Left hindlimb (tissue), 1 donor: ENCODE measurements at regions not wholly inside any gene's neighbourhood (a gene's known extent, or its start where the extent isn't known, plus 50 kb on each side); places are given as distances from the start of the nearest gene placed in this dataset.
"Not testable (repeated sequence)": the region's sequence is repeated elsewhere in the genome, so short reads cannot be mapped to it uniquely, and the experiment has no call there.

ENCODE experiments used
- DNase-seq: peaks from one replicate; pipeline ENCODE4 v3.0.0-alpha.2; 2018

DNA sequence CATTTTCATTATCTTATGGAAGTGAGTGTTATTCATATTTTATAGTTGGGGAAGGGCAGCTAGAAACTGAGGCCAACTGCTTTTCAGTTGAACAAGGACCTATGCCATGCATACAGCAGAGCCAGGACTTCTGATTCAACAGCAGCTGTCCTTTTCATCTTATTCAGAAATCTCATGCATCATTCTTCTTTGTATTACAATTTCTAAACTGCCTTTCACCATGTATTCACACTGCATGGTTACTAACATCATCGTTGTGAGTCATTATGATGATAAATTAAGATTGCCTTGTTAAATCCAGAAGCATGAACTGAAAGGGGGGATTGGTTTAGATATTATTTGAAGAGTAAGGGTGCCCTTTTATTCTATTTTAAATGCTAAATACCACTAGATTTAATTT is 1470.1 kb upstream of the GOT2 start:
- DNase-seq = no peak

DNA sequence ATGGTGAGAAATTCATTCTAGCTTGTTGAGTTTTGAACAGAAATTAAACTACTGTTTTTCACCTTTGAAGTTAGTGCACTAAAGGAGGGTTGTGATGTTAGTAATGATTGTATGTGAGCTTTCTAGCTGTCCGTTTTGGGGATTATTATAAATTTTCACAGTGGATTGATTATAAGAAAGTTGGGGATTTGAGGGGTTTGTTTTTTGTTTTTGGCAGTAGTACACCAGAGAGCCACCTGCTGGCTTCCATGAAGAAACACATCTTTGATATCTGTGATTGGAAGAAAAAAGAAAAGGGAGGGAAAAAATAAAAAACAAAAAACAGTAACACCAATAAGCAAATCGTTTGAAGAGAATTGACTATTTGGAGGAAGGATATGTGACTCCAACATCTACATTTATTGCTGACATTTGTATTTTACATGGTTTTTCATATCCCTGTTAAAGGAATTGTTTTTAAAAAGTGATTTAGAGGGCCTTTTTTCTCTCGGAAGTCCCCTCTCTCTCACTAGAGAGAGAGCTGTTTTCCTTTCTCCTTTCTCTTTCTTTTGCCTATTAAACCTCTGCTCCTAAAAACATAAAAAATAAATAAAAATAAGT is 1469.5 kb upstream of the GOT2 start:
- DNase-seq = no peak

DNA sequence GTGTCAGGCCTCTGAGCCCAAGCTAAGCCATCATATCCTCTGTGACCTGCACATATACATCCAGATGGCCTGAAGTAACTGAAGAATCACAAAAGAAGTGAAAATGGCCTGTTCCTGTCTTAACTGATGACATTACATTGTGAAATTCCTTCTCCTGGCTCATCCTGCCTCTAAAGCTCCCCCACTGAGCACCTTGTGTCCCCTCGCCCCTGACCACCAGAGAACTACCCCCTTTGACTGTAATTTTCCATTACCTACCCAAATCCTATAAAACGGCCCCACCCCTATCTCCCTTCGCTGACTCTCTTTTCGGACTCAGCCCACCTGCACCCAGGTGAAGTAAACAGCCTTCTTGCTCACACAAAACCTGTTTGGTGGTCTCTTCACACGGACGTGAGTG is 1466.6 kb upstream of the GOT2 start:
- not testable (repeated sequence) for DNase-seq

DNA sequence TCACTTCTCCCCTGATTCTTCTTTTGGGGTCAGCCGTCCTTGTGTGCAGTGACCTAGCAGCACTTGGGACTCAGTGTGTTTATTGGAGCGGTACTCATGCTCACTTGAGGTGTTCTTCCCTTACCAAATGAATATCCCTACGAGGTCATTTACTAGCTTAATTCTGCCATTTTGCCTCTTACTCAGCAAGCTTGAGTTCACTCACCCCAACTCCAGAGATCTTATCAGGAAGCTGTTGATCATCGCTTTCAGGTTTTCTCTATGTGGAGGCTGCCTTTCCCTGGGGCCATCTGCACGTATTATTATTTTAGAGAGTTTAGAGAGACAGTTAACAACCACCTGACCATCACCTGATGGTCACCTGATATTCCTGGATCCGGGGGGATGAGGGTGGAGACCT is 1466.0 kb upstream of the GOT2 start:
- no peak for DNase-seq

DNA sequence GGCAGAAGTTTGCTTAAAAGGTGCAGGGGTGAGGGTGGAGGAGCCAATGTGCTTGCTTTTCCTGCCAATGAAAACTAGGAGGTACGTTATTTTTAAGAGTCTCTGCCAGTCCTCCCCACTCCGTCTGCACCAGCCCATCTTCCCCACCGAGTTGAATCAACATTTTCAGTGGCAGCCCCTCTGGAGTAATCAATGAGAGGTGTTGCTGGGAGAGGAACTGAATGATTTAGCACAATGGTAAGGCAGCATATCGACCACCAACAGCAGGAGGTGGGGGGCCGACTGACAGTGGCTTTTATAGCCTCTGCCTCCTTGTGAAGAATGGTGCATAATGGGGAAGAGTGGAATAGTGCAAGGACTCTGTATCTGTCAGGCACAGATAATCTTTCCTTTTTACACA is 1465.0 kb upstream of the GOT2 start:
- no peak for DNase-seq

DNA sequence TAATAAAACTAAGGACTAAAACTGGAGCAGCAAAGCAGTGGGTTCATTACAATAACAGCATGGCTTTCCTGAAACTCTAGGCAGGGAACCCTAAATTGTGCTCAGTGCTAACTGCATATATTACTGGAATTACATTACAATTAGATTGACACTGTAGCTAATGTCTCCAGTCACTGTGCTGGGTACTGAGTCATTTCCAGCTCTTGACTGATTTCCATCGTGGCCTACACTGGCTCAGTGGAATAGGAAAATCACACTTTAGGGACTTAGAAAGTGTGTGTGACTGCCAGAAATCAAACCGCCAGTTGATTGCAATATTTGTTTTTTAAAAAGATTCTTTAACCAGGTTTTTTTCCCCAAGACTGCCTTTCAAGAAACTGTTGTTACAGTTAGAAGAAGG is 1447.4 kb upstream of the GOT2 start:
- no peak for DNase-seq

DNA sequence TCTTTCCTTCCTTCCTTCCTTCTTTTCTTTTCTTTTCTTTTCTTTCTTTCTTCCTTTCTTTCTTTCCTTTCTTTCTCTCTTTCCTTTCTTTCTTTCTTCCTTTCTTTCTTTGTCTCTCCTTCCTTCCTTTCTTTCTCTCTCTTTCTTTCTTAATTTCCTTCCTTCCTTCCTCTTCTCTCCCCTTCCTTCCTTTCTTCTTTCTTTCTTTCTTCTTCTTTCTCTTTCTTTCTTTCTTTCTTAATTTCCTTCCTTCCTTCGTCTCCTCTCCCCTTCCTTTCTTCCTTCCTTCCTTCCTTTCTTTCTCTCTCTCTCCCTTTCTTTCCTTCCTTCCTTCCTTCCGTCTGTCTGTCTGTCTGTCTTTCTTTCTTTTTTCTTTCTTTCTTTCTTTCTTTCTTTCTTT is 1446.5 kb upstream of the GOT2 start:
- no peak for DNase-seq

DNA sequence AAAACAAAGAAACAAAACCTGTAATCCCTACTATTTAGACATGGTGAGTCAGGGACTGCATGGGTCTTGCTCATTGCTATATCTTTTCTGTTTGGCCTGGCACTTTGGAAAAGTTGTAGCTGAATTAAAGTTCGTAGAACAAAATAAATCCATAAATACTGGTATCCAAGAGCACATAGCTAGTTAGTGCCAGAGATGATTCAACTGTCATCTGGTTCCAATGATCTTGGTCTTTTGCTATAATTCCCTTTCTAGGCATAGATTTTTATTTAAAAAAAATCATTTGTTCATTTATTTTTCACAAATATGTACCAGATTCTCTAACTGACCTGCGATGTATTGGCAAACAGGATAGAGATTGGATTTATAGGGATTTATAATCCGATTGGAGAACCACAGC is 1436.1 kb upstream of the GOT2 start:
- no peak for DNase-seq

DNA sequence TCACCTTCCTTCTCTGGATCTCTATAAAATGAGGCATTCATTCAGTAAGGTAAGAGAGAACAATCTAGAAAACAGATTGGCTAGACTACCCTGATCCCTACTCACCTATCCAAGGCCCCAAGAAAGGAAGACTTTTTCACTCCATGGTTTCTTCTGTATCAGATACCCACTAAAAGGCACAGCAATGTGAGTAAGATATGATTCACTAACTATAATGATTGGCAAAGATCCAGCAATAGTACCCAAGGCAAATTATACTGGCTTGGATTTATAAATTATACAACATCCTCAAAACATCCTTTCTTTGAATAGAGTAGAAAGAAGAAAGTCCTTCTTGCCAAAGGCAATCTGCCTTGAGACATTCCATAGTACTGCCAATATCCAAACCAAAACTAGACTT is 1432.0 kb upstream of the GOT2 start:
- no peak for DNase-seq

DNA sequence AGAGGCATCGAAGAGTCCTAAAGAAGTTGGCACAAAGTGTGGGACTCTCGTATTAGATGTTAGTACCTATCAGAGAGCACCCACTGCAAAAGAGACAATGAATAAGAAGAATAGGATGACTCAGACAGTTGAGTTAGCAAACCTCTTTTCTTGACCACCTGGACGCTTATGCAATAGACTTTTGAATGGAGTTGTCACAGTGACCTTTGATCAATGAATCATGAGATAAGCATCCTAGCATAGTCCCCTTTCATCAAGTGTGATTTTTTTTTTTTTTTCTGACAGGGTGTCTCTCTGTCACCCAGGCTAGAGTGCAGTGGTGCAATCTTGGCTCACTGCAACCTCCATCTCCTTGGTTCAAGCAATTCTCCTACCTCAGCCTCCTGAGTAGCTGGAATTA is 1417.9 kb upstream of the GOT2 start:
- DNase-seq = no peak

DNA sequence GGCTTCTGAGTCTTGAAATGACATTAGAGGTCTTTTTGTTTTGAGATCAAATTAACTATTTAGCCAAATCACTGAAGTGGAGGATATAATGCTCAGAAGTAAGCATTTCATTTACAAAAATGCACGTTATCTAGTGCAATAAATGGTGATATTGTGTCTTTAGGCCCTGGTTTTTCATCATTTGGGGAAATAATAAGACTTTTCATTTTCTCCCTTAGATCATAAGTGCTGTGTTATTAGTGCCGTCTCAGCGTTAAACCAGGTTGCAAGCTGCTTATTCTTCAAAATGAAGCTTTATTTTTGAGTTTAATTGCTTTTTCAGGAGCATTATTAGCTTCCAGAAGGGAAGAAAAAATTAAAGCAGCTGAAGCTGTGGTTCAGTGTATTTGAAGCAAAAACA is 1416.8 kb upstream of the GOT2 start:
- DNase-seq = no peak

DNA sequence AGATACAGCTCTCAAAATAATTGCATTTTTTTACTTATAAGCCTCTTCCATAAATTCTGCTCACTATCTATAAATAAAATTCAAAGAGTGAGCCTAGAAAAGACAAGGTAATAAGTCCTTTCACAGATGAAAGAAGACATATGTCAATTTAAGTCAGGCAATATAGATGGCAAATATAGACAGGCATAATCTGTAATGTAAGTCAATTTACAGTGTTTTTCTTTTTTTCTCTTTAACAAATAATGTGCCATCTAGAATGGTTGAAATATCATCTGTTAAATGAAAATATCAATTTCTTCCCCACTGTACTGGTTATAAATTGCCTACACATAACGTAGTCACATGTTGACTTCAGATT is 1409.2 kb upstream of the GOT2 start:
- DNase-seq = no peak

DNA sequence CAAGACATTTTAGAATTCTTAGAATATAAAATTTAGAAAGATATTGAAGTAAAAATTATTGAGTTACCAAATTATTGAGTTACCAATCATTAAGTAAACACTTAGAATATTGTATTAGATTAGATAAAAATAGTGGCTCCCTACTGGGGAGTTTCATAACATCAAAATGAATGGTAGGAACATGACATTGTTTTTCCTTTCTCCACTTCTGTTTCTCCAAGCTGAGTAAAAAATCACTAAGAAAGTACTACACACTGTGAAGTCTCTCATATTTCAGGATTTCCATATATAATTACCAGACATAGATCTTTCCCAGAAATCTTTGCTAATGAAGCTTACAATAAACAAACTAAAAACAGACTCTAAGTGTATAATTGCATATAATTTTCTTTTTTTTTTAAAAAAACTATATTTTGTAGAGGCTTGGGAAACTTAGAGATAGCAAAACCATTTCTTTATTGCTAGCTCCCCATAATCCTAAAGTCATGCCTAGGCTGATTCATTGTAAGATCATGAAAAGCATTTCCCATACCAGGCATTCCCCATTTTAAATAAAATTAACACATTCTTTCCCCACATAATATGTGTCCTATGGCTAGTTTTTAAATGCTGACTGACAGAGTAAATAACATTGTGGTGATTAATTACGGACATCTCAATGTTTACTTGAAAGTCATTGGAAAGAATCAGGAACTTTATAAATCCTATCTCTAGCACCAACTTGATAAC is 1408.7 kb upstream of the GOT2 start:
- no peak for DNase-seq

DNA sequence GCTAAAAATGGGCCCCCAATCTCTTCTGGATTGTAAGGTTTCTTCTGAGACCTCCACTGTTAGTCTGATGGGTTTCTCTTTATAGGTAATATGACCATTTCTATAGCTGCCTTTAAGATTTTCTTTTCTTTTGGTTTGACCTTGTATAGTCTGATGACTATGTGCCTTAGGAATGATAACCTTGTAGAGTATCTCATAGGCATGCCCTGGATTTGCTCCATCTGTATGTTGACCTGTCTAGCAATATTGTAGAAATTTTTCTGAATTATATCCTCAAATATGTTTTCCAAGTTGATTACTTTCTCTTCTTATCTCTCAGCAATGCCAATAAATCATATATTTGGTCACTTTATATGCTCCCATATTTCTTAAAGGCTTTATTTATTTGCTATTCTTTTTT is 1403.8 kb upstream of the GOT2 start:
- no peak for DNase-seq

DNA sequence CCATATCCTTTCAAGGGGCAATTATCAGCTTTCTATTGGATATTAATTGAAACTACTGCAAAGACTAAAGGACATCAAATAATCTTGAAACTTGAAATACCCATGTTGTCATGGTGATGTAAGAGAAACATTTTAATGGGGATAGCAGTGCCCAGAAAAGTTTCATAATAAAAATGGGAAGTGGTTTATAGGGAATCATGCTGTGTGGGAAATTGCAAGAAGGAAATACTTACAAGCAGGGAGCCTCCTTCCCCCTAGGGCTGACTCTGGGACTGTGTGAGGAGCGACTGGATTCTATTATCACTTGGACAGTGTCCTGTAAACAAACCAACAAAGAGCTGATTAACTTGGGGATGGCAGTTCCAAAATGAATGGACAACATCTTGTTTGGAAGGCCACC is 1393.1 kb upstream of the GOT2 start:
- no peak for DNase-seq

DNA sequence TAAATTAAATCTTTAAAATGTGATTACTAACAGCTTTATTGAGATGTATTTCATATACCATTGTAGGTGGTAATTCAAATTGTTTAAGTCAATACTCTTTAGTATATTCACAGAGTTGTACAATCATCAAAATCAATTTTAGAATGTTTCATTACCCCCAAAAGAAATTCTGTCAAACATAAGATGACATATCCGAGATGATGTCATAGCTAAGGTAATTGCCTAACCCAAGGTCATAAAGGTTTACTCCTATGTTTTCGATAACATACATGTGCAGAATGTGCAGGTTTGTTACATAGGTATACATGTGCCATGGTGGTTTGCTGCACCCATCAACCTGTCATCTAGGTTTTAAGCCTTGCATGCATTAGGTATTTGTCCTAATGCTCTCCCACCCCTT is 1392.0 kb upstream of the GOT2 start:
- not testable (repeated sequence) for DNase-seq

DNA sequence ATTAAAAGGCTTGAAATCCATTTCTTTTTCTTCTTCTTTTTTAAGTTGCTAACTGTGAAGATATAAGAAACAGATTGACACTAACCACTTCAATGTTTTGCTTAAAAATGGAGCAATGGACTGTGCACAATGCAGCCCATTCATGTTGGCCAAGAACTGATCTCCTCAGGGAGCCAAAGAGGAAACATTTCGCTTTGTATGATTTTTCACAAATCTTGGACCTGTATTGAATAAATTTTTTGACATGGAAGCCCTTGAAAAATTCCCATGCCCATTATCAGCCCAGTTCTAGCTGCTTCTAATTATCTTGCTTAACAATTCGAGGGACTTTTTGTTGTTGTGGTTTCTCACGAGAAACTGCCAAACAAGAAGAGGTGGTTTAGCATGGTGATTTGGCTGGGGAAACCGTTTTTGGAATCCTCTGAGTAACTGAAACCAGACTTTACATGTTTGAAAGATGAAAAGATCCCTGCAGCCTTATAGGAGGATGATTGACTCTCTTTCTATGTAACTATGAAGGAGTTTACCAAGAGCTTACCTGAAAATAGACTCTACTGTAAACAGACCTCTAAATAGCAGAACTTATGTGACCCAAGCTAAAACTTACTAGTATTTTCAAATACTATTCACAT is 1389.4 kb upstream of the GOT2 start:
- no peak for DNase-seq

DNA sequence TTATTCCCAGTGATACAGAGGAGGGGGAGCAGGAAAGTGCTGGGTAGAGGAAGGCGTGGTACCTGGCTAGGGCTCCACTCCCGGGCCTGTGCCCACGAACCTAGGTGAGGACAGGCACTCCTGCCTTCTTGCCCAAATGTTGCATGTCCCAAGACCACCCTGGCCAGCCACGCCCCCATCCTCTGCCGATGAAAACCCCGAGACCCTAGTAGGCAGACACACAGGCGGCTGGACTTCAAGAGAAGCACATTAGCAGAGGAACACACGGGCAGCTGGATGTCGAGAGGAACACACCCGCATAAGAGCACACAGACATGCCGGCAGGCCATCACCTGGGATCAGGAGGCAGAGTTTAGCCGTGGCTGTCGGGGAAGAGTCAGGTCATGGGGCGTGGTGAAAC is 1386.5 kb upstream of the GOT2 start:
- DNase-seq = no peak

DNA sequence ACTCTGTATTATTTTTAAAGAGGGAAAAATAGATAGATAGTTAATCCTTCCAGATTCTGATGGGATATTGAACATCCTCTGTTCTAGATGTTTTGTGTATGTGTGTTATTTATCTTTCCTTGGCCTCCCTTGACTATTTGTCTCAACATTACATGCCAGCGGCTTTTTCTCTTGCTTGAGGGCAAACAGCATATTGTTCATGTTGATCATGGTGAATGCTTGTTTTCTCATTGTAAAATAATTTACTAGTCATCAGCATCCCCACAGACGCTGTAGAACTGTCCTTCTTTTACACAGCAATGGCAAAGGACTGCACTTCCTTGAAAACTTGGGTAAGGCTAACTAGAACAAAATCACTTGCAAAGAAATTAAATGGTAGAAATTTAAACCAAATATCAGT is 1376.4 kb upstream of the GOT2 start:
- DNase-seq = no peak

DNA sequence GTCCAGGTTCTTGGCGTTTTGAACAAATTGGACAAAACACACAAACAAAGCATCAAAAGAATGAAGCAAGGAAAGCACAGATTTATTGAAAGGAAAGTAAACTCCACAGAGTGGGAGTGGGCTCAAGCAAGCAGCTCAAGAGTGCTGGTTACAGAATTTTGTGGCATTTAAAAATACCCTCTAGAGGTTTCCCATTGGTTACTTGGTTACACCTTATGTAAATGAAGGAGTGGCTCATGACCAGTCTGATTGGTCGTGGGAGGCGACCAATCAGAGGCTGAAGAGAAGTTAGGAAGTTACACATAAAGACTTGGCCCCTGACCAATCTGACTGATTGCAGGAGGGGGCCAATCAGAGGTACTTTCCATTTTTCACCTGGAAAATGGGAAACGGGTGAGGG is 1373.8 kb upstream of the GOT2 start:
- no peak for DNase-seq

DNA sequence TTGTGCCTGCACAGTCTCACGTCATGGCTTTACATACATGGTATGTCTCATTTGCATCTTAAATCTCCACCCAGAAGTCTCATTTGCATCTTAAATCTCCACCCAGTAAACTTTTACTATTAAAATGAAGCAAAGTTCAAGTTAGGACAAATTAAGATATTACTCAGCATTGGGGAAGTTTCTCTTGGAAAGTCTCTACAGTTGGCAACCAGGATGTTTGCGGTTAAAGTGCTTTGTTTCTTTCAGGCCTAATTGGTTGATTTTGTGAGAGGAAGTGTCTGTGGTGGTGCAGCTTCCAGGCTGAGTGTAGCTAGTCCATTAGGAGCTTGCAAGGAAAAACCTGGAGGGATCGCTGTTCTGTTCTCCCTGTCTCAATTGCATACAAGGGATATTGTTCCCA is 1373.3 kb upstream of the GOT2 start:
- no peak for DNase-seq

DNA sequence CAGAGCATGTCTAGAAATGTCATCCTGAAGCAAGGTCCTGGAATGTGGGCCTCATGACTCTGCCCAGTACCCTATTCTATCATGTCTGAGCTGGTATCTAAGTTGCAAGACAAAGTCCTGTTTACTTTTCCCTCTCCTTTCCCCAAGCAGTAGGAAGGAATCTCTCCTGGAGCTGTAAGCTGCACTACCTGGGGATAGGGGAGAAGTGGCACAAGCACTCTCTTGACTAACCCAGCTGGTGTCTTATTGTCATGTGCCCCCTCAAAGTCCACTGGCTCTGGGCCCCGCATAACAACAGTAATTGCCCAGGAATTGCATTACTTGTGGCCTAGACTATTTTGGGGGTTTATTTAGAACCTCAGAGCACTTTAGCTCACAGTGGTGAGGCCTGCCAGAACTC is 1366.3 kb upstream of the GOT2 start:
- no peak for DNase-seq

DNA sequence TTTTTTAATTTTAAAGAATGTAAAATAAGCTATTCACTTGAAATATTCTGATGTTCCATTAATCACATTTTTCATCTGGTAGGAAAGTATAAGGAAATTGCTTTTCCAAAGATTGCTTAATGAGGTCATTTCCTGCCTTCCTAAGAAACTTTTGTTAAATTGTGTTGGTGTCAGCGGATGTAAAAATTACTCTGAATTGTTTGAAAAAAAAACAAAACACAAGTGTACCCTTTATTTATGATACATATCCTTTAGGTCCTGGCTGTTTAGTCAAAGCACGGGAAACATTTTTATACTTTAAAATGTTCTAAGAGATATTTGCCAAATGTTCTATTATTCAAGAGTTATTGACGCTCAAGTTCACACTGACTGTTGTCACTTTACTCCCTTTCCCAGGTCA is 1357.4 kb upstream of the GOT2 start:
- DNase-seq = no peak

DNA sequence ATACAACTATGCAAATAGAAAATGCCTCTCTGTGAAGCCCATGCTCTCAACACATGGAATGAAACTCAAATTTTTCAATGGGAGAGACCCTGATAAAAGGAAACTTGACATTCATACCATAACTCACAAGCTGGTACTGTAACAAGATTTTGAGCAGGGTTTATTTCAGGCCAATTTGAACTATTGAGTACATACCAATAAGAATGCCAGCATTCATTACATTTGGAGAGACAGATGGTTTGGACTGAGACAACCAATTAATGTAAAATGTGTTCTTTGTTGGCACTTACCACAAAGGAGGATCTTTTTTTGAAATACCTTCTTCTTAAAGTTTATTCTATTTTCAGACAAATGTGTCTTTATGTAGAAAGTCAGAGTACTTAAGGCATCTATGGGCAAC is 1357.0 kb upstream of the GOT2 start:
- no peak for DNase-seq

DNA sequence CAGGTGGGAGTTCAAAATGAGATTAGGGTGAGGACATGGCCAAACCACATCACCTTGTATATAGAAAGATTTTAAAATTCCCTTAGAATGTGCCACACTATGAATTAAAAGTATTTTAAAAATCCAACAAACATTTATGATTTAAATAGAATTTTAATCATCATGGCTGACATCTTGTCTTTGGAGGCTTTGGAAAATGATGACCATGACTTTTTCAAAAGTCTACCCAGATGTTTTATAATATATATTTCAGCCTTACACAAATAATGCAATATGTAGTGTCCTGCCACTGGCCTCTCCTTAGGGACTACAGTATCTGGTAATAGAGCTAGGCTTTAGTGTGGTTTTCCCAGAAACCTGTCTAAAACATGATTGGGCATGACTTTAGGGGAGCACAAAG is 1353.4 kb upstream of the GOT2 start:
- no peak for DNase-seq
